ENCODE measurements at regions not wholly inside any gene's neighbourhood (a gene's known extent, or its start where the extent isn't known, plus 50 kb on each side); places are given as distances from the start of the nearest gene placed in this dataset.

DNA sequence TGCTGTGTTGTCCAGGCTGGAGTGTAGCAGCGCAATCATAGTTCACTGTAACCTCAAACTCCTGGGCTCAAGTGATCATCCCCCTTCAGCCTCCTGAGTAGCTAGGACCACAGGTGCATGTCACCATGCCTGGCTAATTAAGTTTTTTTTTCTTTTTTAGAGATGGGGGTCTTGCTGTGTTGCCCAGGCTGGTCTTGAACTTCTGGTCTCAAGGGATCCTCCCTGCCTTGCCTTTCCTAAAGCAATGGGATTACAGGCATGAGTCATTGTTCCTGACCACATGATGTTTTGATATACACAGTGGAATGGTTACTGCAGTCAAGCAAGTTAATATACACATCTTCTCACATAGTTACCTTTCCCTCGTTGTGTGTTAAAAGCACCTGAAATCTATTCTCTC lies 140.3 kb downstream of the GPR85 start:
- TF ChIP-seq POLR2A (IDR thresholded peaks at IDR 0.05; ENCODE audit: low read length) = no peak
- TF ChIP-seq GATA1 (IDR thresholded peaks at IDR 0.05; ENCODE audit: low read depth, low read length) = no peak

Data from erythroblast (primary cell).